ENCODE measurements at regions not wholly inside any gene's neighbourhood (a gene's known extent, or its start where the extent isn't known, plus 50 kb on each side); places are given as distances from the start of the nearest gene placed in this dataset.
A peak's percentile ranks its signal among the peaks of the same experiment; 100 is the strongest.
"Not testable (repeated sequence)": the region's sequence is repeated elsewhere in the genome, so short reads cannot be mapped to it uniquely, and the experiment has no call there.

DNA sequence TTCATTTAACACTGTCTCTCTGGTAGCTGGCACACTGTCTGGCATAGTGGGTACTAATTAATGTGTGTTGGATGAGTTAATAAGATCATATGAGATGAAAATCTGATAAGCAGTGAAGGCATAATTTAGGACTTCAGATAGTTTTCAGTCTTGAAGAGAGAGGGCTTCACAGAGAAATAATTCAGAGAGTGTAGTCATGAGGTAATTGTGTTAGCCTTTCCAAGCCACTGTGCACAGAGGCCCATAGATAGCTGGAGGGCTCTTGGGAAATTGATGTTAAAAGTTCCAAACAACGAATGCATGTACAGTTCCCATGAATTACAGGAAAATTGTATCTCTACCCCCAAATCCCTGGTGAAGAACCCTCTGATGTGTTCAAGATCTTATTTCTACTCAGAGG is 133.8 kb upstream of the HMGA2 start:
- DNase-seq = no peak

DNA sequence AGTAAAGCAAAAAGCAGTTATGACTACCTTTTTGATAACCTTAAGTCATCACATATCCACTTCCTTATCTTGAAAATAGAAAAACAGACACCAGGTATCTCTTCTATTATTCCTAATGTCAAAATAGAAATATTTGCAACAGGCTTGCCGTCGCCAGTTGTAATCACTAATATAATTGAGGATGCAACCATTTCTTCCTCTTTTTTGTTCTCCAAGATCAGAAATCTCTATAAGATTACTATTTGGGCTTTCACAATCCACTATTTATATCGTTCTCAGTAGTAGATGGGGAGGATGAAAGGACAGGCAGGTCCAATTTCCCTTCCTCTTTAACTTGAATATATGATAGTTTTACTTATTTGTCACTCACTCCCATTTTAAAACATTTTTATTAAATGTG is 130.2 kb upstream of the HMGA2 start:
- no peak for DNase-seq

DNA sequence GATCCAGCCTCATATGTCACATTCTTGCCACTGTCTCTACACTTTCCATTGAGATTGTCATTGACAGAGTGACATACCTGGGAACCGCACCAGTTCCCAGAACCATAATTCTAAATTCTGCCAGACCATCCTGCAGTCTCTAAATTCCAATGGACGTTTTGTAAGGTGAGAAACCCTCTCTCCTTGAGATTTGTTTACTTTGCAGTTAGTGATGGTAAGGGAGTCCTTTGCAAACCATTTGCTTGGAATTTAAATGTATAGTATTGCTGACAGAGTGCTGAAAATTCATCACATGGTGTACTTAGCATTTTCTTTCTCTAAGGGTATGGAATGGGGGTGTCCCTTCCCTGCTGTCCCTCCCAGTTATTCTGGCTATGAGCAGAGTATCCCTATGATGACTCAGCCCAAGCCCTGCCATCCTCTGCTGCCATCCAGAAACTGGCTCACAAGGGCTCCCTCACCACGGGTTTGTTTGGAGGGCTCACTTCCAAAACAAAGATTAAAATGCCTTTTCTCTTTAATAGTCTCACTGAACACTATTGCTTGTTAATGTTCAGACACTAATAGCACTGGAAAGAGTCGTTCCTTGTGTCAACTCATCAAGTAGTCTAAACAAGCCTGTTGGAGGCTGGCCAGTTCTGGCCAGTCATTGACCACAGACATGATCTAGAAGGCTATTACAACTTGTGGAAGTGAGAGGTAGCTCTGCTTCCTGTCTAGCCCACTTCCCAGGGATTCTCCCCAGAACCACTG is 129.0 kb upstream of the HMGA2 start:
- DNase-seq = no peak

DNA sequence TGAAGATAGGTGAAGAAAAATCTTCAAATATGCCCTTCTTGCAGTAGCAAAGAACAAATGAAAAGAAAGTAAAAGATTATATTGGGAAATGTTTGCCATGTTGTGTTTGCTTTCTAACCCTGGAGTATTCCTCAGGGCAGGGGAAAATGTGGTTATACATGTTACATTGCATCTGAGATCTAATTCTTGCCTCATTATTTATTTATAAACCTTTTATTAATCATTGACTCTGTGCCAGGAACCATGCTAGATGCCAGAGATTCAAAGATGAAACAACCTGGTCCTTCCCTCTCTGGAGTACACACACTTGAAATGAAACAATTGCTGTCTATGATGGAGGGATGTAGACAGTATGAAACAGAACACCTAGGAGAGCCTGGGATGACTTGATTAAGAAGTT is 128.1 kb upstream of the HMGA2 start:
- no peak for DNase-seq

DNA sequence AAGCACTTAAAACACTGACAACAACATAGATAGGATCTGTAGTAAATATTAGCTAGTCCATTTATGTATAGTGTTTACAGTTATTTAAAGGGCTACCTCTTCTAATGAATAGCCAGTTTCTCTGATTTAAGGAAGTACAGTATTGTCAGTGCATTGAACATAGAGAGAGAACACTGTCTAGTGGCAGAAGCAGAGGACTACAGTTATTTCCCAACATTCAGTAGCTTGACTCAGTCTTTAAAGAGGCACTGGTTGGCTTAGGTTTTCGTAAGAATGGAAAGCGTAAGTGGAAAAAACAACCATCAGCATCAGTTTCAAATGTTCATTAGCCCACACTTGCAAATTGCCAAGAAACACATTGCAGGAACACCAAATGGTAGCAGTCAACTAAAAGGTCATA is 125.0 kb upstream of the HMGA2 start:
- DNase-seq = no peak

DNA sequence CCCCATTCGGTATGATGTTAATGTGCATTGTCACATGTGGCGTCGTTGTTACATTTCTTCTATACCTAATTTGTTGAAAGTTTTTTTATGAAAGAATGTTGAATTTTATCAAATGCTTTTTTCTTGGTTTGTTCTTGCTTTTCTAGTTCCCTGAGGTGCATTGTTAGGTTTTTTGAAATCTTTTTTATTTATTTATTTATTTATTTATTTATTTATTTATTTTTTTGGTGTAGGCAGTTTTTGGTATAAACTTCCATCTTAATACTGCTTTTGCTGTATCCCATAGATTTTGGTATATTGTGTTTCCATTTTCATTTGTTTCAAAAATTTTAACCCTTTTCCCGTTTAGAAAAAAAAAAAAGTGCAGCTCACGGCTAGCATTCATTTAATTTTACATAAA is 121.1 kb upstream of the HMGA2 start:
- DNase-seq = no peak

DNA sequence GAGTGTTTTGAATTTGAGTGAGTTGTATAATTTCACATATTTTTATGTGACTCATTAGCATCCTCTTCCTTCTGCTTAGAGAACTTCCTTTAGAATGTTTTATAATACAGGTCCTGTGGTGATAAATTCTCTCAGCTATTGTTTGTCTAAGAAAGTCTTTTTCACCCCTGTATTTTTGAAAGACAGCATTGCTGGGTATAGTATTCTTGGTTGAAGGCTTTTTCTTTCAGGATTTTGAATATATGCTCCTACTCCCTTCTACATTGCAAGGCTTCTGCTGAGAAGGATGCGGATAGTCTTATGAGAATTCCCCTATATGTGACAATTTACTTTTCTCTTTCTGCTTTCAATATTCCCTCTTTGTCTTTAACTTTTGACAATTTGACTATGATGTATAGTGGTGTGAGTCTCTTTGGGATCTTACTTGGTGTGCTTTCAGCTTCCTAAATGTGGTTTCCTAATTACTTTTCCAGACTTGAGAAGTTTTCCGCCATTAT is 118.9 kb upstream of the HMGA2 start:
- no peak for DNase-seq

DNA sequence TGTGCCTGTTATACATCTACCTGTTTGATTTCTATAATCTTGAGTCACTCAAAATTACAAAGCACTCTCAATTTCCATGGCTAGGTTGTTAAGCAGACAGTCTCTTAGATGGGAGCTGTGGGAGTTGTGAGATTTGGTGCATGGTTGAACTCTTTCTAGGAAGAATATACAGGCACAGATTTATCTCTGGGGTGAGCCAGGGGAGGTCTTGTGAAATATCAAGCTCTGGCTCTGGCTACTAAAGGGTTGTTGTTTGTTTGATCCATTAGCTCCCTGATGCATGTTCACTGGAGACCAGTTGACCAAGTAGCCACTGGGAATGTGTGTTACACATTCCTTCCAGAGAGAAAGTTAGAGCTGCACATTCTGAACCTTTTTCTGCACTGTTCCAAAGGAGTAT is 117.2 kb upstream of the HMGA2 start:
- no peak for DNase-seq

DNA sequence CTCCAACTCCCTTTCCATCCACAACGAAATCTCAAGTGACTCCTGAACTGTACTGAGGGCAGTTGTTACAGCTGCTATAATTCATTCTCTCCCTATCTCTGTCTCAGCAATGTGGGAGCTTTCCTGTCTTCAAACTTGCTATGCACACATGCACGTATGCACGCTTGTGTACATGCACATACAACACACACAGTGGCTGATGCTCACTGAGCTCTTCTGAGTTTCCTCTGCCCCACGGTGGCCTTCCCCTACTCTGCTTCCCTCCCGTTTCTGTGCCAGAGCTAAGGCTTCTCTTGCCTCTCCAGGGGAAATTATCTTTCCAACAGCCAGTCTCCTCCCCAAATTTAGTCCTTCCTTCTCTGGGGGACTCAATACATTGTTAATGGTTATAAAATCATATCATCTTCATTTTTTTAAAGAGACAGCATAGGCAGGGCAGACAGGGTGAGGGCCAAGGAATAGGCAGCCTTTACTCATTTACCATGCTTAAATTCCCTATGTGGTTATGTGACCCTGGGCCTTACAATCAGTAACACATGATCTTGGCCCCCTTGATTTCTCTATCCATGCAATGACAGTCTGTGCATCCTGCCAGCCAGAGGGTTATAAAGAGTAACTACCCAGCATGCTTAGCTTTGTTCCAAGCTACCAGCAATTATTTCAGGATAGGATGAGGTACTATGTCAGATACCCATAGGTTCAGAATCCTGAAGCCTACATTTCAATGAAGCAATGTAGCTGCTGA is 111.9 kb upstream of the HMGA2 start:
- no peak for DNase-seq

DNA sequence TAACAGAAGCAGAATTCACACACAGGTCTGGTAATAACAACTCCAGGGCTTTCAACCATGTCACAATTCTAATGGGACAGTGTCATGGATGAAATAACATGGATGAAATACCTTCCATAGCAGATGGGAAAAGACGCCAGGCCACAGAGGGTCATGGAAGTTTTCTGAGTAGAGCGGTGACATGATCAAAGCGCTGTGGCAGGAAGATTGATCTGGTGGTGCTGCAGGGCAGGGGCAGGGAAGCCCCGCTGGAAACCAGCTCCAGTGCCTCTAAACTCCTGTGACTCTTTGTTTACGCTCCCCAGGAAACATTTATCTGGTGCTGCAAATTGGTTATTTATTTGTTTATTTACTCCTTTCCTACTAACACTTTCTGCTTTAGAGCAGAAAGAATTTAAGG is 108.3 kb upstream of the HMGA2 start:
- DNase-seq = no peak

DNA sequence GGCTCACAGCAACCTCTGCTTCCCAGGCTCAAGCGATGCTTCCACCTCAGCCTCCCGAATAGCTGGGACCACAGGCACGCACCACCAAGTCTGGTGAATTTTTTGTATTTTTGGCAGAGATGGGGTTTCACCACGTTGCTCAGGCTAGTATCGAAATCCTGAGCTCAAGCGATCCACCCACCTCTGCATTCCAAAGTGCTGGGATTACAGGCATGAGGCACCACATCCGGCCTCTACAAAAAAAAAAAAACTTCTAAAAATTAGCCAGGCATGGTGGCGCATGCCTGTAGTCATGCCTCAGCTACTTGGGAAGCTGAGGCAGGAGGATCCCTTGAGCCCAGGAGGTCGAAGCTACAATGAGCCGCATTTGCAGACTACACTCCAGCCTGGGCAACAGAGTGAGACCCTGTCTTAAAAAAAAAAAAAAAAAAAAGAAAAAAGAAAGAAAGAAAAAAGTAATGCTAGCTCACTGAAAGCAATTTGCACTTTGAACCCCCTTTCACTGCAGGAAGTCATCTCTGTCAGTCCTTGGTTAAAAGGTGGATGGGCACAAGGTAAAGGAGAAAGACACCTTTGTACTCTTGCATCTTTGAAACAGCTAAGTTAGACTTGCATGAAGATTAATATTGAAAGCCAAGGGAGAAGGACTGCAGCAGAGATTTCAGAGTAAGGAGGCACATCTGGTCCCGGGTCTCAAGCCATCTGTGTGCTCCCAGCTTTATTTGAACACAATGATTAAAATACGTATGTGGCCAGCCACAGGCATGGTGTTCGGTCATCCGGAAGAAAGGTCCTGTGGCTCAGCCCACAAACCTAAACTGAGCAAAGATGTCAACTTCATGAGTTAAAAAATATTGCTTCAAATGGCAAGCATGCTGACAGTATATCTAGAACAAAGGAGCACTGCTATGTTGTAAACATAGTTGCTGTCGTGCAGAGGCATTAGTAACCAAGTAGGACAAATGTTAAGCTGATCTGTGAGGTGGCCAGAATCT is 103.8 kb upstream of the HMGA2 start:
- no peak for DNase-seq

DNA sequence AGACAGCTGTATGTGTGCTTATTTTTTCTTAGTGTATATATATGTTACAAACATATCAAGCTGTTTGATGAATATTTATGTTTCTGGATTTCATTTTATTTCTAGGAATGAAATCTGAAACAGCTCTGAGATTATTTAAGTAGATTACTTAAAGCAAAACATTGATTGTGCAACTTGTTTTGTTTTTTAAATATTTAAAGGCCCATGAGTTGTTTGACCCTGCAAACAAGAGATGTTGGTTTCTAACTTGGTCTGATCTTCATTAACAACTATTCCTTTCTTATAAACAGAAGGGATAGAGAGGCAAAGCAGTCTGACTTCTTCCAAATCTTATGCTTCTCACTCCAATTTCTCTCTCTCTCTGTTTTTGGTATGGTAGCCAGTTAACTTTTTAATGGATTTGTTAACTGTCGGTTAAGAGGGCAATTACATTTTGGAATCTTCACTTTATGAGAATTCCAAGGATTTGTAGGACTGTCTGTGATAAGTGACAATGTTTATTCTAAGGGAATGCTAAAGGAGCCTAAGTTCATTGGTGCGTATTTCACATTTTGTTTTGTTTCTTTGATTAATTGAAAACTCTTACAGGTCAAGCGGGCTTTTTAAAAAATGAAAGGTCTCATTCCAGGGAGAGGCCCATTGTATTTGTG is 102.6 kb upstream of the HMGA2 start:
- no peak for DNase-seq

DNA sequence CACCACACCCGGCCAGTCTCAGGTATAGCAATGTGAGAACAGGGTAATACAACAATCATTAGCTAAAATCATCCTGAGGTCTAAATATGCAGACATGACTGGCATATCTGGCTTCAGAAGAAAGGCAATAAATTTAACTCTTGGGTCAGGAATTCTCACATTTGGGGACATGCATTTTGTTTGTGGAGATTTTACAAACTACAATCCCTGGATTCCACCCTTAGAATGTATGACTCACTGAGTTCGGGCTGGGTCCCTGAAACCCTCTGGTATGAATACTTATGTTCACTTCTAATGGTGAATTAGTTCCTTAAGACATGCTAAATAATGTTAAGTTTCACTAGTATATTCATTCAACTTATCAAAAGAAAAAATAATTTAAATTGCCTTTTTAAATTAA is 98.9 kb upstream of the HMGA2 start:
- no peak for DNase-seq

DNA sequence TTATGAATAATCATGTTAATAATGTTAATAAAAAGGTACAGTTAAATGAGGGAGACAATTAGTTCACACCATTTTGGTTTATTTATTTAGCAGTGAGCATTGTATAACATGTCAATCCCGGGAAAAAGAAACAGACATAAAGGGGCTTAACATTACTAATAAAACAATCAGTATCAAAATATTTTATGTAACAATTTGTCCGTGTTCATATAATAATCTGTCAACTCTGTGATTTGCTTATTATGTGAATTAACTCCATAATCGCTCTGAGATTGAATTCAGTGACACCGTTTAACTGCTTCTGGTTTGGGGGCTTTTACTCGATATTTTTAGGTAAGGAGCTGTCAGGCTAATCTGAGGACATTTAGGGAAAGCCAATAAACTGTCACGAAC is 95.8 kb upstream of the HMGA2 start:
- DNase-seq = no peak

DNA sequence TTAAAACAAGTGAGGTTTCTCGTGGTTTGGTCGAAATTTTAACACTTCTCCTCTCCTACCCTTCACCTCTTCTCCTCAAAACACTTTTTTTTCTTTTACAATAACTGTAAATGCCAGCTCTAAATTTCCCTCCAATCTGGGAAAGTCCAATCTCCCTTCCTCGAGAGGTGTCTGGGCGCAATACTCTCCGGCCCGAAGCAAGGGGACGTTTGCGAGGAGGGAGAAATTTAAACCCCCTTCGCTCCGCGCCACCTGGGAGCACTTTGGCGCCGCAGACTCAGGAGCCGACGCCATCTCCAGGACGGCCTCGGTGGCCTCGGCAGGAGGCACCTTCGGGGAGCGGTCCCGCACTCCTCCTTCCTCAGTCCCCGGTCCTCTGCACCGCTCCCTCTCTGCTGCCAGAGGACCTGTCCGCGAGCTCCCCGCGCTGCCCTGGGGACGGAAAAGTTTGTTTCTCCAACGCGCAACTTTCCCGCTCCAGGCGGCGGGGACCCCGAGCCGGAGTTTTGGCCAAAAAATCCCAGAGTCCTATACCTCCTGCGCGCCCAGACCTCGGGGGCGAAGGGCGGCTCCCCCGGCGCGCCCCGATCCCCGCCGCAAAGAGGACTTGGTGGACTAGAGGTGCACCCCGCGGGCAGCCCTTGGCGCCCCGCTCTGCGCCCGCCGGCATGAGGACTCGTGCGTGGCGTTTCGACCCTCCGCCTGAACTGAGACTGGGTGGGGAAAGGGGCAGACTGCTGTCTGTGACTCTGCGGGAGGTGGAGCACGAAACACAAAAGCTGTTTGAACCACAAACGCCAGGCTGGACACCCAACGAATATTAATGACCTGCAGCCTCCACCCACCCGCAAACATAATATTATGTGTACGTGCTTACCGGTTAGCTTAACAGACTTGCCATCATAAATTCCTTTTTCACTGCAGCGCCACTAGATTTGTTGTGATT is 95.2 kb upstream of the HMGA2 start:
- no peak for DNase-seq

DNA sequence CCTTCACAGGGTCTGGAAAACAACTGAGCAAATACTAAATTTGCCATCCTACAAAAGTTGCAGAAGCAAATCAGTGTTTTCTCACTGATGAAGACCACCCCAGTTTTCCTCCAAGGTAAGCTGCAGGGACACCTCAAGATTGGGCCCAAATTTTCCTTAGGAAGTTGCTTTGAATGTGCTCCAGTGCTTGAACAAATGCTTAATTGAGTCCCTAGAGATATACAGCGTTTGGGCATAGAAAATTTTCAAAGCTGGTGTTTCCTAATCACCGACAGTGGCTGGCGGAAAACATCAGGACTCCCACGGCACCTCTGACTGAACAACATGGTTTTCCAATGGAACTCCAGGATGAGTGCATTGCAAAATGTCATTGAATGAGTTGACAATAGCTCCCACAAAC is 92.5 kb upstream of the HMGA2 start:
- no peak for DNase-seq

DNA sequence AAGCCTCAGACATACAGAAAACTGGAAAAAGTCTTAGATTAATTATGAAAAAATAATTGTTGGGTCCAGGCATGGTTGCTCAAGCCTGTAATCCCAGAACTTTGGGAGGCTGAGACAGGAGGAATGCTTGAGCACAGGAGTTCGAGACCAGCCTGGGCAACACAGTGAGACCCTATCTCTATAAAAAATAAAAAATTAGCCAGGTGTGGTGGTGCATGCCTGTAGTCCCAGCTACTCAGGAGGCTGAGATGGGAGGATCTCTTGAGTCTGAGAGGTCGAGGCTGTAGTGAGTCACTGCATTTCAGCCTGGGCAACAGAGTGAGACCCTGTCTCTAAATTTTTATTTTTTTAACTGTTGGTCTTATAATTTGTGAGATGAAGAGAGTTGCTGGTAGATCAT is 90.6 kb upstream of the HMGA2 start:
- not testable (repeated sequence) for DNase-seq

DNA sequence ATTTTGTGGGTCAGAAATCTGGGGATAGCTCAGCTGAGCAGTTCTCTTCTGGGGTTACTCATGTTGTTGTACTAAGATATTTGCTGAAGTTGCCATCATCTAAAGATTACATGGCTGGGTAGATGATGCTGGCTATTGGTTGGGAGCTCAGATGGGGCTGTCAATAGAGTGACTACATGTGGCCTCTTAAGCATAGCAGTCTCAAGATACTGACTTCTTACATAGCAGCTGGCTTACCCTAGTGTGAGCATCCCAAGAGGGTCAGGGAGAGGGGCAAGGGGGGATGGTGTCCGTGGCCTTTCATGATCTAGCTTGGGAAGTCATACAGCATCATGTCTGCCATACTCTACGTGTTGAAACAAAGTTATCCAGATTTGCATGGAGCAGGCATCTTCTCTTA is 90.1 kb upstream of the HMGA2 start:
- DNase-seq = no peak

DNA sequence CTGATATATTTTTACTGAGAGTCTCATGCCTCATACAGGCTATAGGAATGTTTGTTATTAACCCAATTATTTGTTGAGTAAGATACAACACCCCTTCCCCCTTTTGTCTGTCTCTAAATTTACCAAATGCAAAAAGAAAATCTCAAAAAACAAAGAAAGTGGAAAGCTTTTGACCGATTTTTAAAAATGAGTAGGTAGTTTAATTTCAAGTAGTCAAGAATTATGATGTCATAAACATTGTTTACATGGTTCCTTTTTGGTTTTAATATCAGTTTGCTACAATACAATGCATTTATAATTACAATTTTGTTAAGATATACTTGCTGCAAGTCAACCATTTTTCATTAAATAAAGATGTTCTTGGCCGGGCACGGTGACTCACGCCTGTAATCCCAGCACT is 84.7 kb upstream of the HMGA2 start:
- no peak for DNase-seq

DNA sequence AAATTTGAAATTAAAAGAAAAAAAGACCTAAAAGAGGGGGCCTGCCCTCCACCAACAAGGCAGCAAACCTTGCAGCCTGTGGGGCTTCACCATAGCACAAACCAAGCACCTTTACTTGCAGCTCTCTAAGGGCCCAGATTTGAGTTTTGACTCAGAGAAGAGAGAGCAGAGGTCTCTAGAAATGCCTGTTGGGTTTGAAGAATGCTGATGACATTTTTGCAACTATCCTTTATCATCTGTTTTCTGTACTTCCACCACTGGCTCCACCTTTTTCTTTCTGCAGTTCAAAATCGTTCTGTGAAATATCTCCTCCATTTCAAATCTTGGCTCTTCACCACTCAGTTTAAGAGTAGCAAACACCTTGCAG is 83.8 kb upstream of the HMGA2 start:
- no peak for DNase-seq

DNA sequence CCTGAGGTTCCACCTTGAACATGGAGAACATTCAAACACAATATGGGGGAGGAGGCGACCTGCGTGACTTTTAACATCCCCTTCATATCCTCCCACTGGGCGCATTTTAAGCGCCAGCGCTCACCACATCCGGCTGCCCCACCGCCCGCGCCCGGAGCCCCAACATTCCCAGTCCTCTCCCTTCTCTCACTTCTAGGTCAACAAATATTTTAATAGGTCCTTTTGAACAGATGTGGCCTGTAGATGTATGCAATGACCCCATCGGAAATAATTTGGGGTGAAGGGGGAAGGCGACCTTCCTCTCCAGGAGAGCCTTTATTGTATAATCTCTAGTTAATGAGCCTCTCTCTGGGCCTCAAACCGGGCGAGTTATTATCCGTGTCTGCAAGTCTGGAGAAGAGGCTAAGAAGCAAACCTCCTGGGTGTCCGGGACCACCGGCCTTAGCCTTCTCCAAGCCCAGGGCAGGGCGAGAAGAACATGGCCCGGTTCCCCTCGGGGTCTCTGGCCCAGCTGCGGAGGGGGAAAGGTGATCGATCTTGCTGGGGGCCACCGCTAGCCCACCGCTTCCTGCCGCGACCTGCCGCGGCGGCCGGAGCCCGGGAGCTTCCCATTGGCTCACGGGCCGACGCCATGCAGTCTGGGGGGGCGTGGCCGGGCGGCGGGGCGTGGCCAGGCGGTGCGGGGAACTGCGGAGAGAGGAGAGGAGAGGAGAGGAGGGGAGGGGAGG is 83.2 kb upstream of the HMGA2 start:
- peak; percentile 52 to 54 for DNase-seq

All from CD4-positive, alpha-beta T cell treated with Interferon alpha-2 for 1 hour (primary cell).